Kidney (tissue), 13 donors: ENCODE measurements at regions not wholly inside any gene's neighbourhood (a gene's known extent, or its start where the extent isn't known, plus 50 kb on each side); places are given as distances from the start of the nearest gene placed in this dataset.

ENCODE experiments used
- DNase-seq, 5 donors: peaks; one replicate each; pipeline ENCODE4 v3.0.0-alpha.2; 2013 to 2020
- FAIRE-seq: peaks from 2 replicates; lab custom pipeline; 2012; peaks lifted over from hg19 to GRCh38; lab: Jason Lieb, UNC
- H3K27ac ChIP-seq, 2 donors: one replicate each; pipeline ENCODE4 v1.7.0; 2013; ENCODE audit warnings: low read depth in 2 of 2, low read length in 2 of 2, inconsistent platforms in 1 of 2
- H3K27me3 ChIP-seq: one replicate; pipeline ENCODE4 v1.7.1; 2013; ENCODE audit warnings: low read length, inconsistent platforms; ENCODE audit not compliant: control insufficient read depth, insufficient read depth
- H3K36me3 ChIP-seq, 3 donors: one replicate each; pipeline versions ENCODE4 v1.7.0 to v1.7.1; 2013; ENCODE audit warnings: low read length in 3 of 3, control low read depth in 1 of 3, inconsistent platforms in 1 of 3; ENCODE audit not compliant: insufficient read depth in 3 of 3, control insufficient read depth in 2 of 3
- H3K4me1 ChIP-seq, 3 donors: one replicate each; pipeline versions ENCODE4 v1.7.0 to v1.7.1; 2013; ENCODE audit warnings: low read length in 3 of 3, inconsistent platforms in 1 of 3, low read depth in 1 of 3; ENCODE audit not compliant: control insufficient read depth in 2 of 3, insufficient read depth in 2 of 3
- H3K4me3 ChIP-seq, 3 donors: one replicate each; pipeline versions ENCODE4 v1.7.0 to v1.8.1; 2013; ENCODE audit warnings: low read length in 3 of 3, control low read depth in 1 of 3, inconsistent platforms in 1 of 3
- H3K9ac ChIP-seq, 3 donors: one replicate each; pipeline versions ENCODE4 v1.7.0 to v1.7.1; 2013; ENCODE audit warnings: low read length in 3 of 3, control low read depth in 1 of 3, inconsistent platforms in 1 of 3
- H3K9me3 ChIP-seq, 3 donors: one replicate each; pipeline versions ENCODE4 v1.7.0 to v1.7.1; 2013; ENCODE audit warnings: low read length in 3 of 3, control low read depth in 1 of 3, inconsistent platforms in 1 of 3; ENCODE audit not compliant: control insufficient read depth in 2 of 3, insufficient read depth in 1 of 3
- intact Hi-C: fragments of 100-400 bp; cut with DNase I; formaldehyde crosslinking; loops from one replicate; pipeline ENCODE4 v1.11.1; 2022
- TF ChIP-seq, protein P1 (sequence below): IDR thresholded peaks from 3 replicates; pipeline ENCODE4 v1.5.1; 2012; ENCODE audit warnings: mild to moderate bottlenecking, moderate library complexity, borderline replicate concordance; ENCODE audit not compliant: insufficient read depth; ENCODE audit errors: extremely low read depth
- donor health status: control.
- donor health status: control.
- donor health status: control.
- donor health status: control.
- donor health status: control.
- donor health status: DM: yes; HTN: yes; CAD: no.
- donor health status: Normal renal cell carcinoma (clear cell type).

DNA sequence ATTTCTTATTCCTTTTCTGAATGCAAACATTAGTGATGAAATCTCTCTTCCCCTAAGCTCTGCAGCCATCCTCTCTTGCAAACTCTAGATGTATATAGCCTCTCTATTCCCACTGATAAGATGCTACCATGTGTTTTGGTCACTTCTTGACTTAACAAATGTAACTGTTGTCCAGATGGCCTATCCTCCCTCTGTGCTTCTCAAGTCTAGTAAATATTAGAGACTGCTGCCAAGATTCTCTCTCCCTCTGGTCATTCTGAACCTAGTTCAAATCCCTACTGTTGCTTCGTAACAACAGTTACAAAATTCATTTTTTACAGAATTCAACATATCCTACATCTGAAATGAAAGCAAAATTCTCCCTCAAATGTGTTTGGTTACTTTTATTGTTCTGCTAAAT, 156.6 kb downstream of the TXNL1 start:
- Histone ChIP-seq H3K27me3 (no peaks in the 10 kb centered on the region), H3K27ac (no peak overlapping the region), H3K4me3 (no peak overlapping the region), H3K4me1 (no peaks in the 10 kb centered on the region), H3K36me3 (no peaks in the 10 kb centered on the region), H3K9me3 (no peaks in the 10 kb centered on the region), H3K9ac (no peak overlapping the region)
- TF ChIP-seq, protein P1, sequence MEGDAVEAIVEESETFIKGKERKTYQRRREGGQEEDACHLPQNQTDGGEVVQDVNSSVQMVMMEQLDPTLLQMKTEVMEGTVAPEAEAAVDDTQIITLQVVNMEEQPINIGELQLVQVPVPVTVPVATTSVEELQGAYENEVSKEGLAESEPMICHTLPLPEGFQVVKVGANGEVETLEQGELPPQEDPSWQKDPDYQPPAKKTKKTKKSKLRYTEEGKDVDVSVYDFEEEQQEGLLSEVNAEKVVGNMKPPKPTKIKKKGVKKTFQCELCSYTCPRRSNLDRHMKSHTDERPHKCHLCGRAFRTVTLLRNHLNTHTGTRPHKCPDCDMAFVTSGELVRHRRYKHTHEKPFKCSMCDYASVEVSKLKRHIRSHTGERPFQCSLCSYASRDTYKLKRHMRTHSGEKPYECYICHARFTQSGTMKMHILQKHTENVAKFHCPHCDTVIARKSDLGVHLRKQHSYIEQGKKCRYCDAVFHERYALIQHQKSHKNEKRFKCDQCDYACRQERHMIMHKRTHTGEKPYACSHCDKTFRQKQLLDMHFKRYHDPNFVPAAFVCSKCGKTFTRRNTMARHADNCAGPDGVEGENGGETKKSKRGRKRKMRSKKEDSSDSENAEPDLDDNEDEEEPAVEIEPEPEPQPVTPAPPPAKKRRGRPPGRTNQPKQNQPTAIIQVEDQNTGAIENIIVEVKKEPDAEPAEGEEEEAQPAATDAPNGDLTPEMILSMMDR = no peak
- DNase-seq = no peak
- no peak for FAIRE-seq
- intact Hi-C loops = no loop called here

DNA sequence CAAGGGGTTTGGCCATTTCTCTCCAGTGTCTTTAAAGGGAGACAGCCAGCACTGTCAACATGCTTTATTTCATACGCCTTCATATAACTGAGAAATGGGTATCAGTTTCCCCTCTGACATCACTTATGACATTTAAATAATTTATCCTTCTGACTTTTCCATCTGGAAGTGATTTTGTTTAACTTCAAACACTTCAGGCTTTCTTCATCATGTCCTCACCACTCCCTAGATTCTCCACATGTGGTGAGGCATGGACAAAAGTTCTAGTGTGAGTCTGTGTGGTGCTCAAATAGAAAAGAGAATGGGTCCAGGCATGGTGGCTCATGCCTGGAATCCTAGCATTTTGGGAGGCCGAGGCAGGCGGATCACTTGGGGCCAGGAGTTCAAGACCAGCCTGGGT, 158.6 kb downstream of the TXNL1 start:
- intact Hi-C loops = no loop called here
- Histone ChIP-seq H3K36me3 (no peaks in the 10 kb centered on the region), H3K27ac (no peak overlapping the region), H3K4me1 (no peaks in the 10 kb centered on the region), H3K9me3 (no peaks in the 10 kb centered on the region), H3K4me3 (no peak overlapping the region), H3K27me3 (no peaks in the 10 kb centered on the region), H3K9ac (no peak overlapping the region)
- TF ChIP-seq, protein P1 = no peak
- FAIRE-seq (no peak), DNase-seq (no peak)

DNA sequence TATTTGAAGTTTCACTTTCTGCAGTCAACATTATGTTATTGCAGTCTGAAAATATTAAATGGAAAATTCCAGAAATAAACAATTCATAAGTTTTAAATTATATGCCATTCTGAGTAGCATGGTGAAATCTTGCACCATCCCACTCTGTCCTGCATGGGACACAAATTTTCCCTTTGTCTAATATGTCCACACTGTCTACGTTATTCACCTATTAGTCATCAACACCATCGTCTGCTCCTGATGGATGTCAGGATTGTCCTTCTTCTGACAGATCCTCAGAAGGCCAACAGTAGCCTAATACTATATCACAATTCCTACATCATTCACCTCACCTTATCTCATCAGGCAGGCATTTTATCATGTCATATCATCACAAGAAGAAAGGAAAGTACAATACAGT, 163.1 kb downstream of the TXNL1 start:
- no peaks in the 10 kb centered on the region for H3K27me3 ChIP-seq
- H3K9ac ChIP-seq = no peak overlapping the region
- intact Hi-C loops = no loop called here
- H3K36me3 ChIP-seq = no peaks in the 10 kb centered on the region
- H3K4me1 ChIP-seq = no peaks in the 10 kb centered on the region
- DNase-seq = no peak
- TF ChIP-seq, protein P1 = no peak
- no peak overlapping the region for H3K27ac ChIP-seq
- no peak for FAIRE-seq
- no peaks in the 10 kb centered on the region for H3K9me3 ChIP-seq
- no peak overlapping the region for H3K4me3 ChIP-seq

DNA sequence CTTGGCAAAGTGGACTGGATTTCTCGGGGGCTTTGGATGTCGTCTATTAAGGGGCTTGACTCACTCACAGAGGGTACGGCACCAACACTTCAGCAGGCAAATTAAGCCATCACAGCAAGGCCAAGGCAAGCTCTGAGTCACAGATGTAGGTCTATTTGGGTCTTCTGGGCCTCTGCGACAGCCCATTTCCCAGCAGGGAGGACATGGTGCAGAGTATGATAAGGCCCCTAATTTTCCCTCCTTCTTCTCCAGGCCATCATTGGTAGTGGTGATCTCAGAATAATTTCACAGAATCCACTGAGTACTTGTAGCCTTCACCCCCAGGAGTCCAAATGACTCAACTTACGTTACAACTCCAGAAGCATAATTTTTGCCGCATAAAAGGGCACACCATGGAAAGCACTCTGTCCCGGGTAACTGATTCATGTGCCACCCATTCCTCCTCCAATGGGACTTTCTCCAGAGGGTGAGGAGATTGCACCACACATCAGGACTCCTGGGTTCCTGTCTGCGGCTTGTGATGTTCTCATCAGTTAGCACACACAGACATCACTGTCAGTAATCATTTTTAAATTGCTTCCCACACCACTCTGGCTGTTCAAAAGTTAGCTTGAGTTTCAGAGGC, 164.9 kb downstream of the TXNL1 start:
- no peak overlapping the region for H3K27ac ChIP-seq
- no peak for DNase-seq
- no peak for FAIRE-seq
- no peaks in the 10 kb centered on the region for H3K4me1 ChIP-seq
- no peaks in the 10 kb centered on the region for H3K36me3 ChIP-seq
- no peak overlapping the region for H3K4me3 ChIP-seq
- H3K9ac ChIP-seq = no peak overlapping the region
- TF ChIP-seq, protein P1 = no peak
- intact Hi-C loops = no loop called here
- no peaks in the 10 kb centered on the region for H3K27me3 ChIP-seq
- H3K9me3 ChIP-seq = no peaks in the 10 kb centered on the region
